HEK293 (cell line): ENCODE measurements at regions not wholly inside any gene's neighbourhood (a gene's known extent, or its start where the extent isn't known, plus 50 kb on each side); places are given as distances from the start of the nearest gene placed in this dataset.

Experiments
- CTCF ChIA-PET: fragments of 350-600 bp; formaldehyde crosslinking; extraction: SDS; loops from one replicate; lab custom pipeline; 2021; ENCODE audit warnings: antibody characterized with exemption; lab: Yijun Ruan, JAX
- POLR2A ChIA-PET: fragments of 300-600 bp; formaldehyde crosslinking; extraction: SDS; loops from one replicate; lab custom pipeline; 2020; ENCODE audit warnings: antibody characterized with exemption, inconsistent platforms; lab: Yijun Ruan, JAX
- H3K27ac ChIP-seq: fragments of 200-500 bp; sonication (Bioruptor generic); 2 replicates; pipeline ENCODE4 v1.5.1; 2014; ENCODE audit warnings: low read depth, low read length, control low read depth, inconsistent platforms; ENCODE audit errors: extremely low read depth
- H3K36me3 ChIP-seq, 2 experiments: fragments of 200-500 bp in 1 of 2; sonication (Bioruptor generic) in 1 of 2; 1 replicate in 1 of 2; 2 replicates in 1 of 2; pipeline ENCODE4 v1.5.1; 2014 to 2017; ENCODE audit warnings: inconsistent platforms in 2 of 2, low read length in 2 of 2; ENCODE audit not compliant: control insufficient read depth in 2 of 2, insufficient read depth in 1 of 2
- H3K4me1 ChIP-seq: fragments of 200-500 bp; sonication (Bioruptor generic); 2 replicates; pipeline ENCODE4 v1.5.1; 2014; ENCODE audit warnings: mild to moderate bottlenecking, low read length, inconsistent platforms; ENCODE audit not compliant: control insufficient read depth, insufficient read depth
- H3K4me3 ChIP-seq: 2 replicates; pipeline ENCODE4 v1.5.1; 2011; ENCODE audit warnings: low read depth, mild to moderate bottlenecking, control low read depth, low read length, moderate library complexity
- H3K9me3 ChIP-seq: fragments of 200-500 bp; sonication (Bioruptor generic); 2 replicates; pipeline ENCODE4 v1.5.1; 2014; ENCODE audit warnings: low read depth, low read length, inconsistent platforms; ENCODE audit not compliant: control insufficient read depth, insufficient read depth
- GLIS1 ChIP-seq: fragments of 450-650 bp; formaldehyde crosslinking; IDR thresholded peaks from 2 replicates; pipeline ENCODE4 v1.5.1; 2016; ENCODE audit warnings: missing biosample characterization, missing genetic modification characterization
- SP3 ChIP-seq: fragments of 450-650 bp; formaldehyde crosslinking; IDR thresholded peaks from 2 replicates; pipeline ENCODE4 v1.5.1; 2016; ENCODE audit warnings: missing biosample characterization, missing genetic modification characterization
- SP7 ChIP-seq: fragments of 450-650 bp; formaldehyde crosslinking; IDR thresholded peaks from 2 replicates; pipeline ENCODE4 v1.5.1; 2016; ENCODE audit warnings: missing biosample characterization, missing genetic modification characterization
- TCF7L2 ChIP-seq: IDR thresholded peaks from 2 replicates; pipeline ENCODE4 v1.6.1; 2011; ENCODE audit warnings: low read depth, mild to moderate bottlenecking, inconsistent platforms, low read length, moderate library complexity, borderline replicate concordance
- ZBTB20 ChIP-seq: fragments of 450-650 bp; formaldehyde crosslinking; IDR thresholded peaks from 2 replicates; pipeline ENCODE4 v1.5.1; 2016; ENCODE audit warnings: missing biosample characterization, missing genetic modification characterization
- ZIC2 ChIP-seq: fragments of 450-650 bp; formaldehyde crosslinking; IDR thresholded peaks from 2 replicates; pipeline ENCODE4 v1.5.1; 2016; ENCODE audit warnings: missing biosample characterization, missing genetic modification characterization
- ZNF221 ChIP-seq: fragments of 450-650 bp; formaldehyde crosslinking; IDR thresholded peaks from 2 replicates; pipeline ENCODE4 v1.5.1; 2017; ENCODE audit warnings: missing biosample characterization, missing genetic modification characterization, borderline replicate concordance
- ZNF23 ChIP-seq: fragments of 450-650 bp; formaldehyde crosslinking; IDR thresholded peaks from 2 replicates; pipeline ENCODE4 v1.5.1; 2016; ENCODE audit warnings: missing biosample characterization, missing genetic modification characterization, borderline replicate concordance
- ZNF274 ChIP-seq, 2 experiments: fragments of 200-500 bp in 1 of 2; fragments of 450-650 bp in 1 of 2; sonication (Bioruptor generic) in 1 of 2; formaldehyde crosslinking in 1 of 2; IDR thresholded peaks; 2 replicates each; pipeline versions ENCODE4 v1.5.1 to v1.6.1; 2014 to 2016; ENCODE audit warnings: borderline replicate concordance in 1 of 2, inconsistent platforms in 1 of 2, low read length in 1 of 2, missing biosample characterization in 1 of 2, missing genetic modification characterization in 1 of 2
- ZNF335 ChIP-seq: fragments of 450-650 bp; formaldehyde crosslinking; conservative IDR thresholded peaks from 2 replicates; pipeline ENCODE4 v1.5.1; 2016; ENCODE audit warnings: missing biosample characterization, missing genetic modification characterization
- ZNF416 ChIP-seq: fragments of 450-650 bp; formaldehyde crosslinking; IDR thresholded peaks from 2 replicates; pipeline ENCODE4 v1.5.1; 2016; ENCODE audit warnings: missing biosample characterization, missing genetic modification characterization
- ZNF501 ChIP-seq: fragments of 450-650 bp; formaldehyde crosslinking; IDR thresholded peaks from 2 replicates; pipeline ENCODE4 v1.5.1; 2016; ENCODE audit warnings: missing biosample characterization, missing genetic modification characterization
- ZNF529 ChIP-seq: fragments of 450-650 bp; formaldehyde crosslinking; IDR thresholded peaks from 2 replicates; pipeline ENCODE4 v1.5.1; 2017; ENCODE audit warnings: missing genetic modification characterization, missing biosample characterization; ENCODE audit not compliant: insufficient replicate concordance
- ZNF530 ChIP-seq: fragments of 450-650 bp; formaldehyde crosslinking; IDR thresholded peaks from 2 replicates; pipeline ENCODE4 v1.5.1; 2016; ENCODE audit warnings: low read depth, missing biosample characterization, missing genetic modification characterization
- ZNF544 ChIP-seq: fragments of 450-650 bp; formaldehyde crosslinking; IDR thresholded peaks from 2 replicates; pipeline ENCODE4 v1.5.0; 2017; ENCODE audit warnings: missing biosample characterization, missing genetic modification characterization
- ZNF571 ChIP-seq: fragments of 450-650 bp; formaldehyde crosslinking; IDR thresholded peaks from 2 replicates; pipeline ENCODE4 v1.5.0; 2017; ENCODE audit warnings: missing biosample characterization, missing genetic modification characterization
- ZNF664 ChIP-seq: fragments of 450-650 bp; formaldehyde crosslinking; IDR thresholded peaks from 2 replicates; pipeline ENCODE4 v1.5.1; 2016; ENCODE audit warnings: missing biosample characterization, missing genetic modification characterization
- ZNF791 ChIP-seq: fragments of 450-650 bp; formaldehyde crosslinking; IDR thresholded peaks from 2 replicates; pipeline ENCODE4 v1.5.1; 2016; ENCODE audit warnings: missing biosample characterization, missing genetic modification characterization
- ZSCAN16 ChIP-seq: fragments of 450-650 bp; formaldehyde crosslinking; IDR thresholded peaks from 2 replicates; pipeline ENCODE4 v1.5.1; 2016; ENCODE audit warnings: missing biosample characterization, missing genetic modification characterization
- TF ChIP-seq, protein P1 (sequence below): fragments of 450-650 bp; formaldehyde crosslinking; IDR thresholded peaks from 2 replicates; pipeline ENCODE4 v1.5.1; 2016; ENCODE audit warnings: missing biosample characterization, missing genetic modification characterization
- TF ChIP-seq, protein P2 (sequence below): fragments of 450-650 bp; formaldehyde crosslinking; IDR thresholded peaks from 2 replicates; pipeline ENCODE4 v1.5.1; 2016; ENCODE audit warnings: missing biosample characterization, missing genetic modification characterization
- TF ChIP-seq, protein P3 (sequence below): fragments of 450-650 bp; formaldehyde crosslinking; IDR thresholded peaks from 2 replicates; pipeline ENCODE4 v1.5.1; 2016; ENCODE audit warnings: missing biosample characterization, missing genetic modification characterization
- TF ChIP-seq, protein P4 (sequence below): fragments of 450-650 bp; formaldehyde crosslinking; IDR thresholded peaks from 2 replicates; pipeline ENCODE4 v1.5.1; 2016; ENCODE audit warnings: missing biosample characterization, missing genetic modification characterization
- TF ChIP-seq, protein P5 (sequence below): fragments of 450-650 bp; formaldehyde crosslinking; IDR thresholded peaks from 2 replicates; pipeline ENCODE4 v1.5.1; 2016; ENCODE audit warnings: missing biosample characterization, missing genetic modification characterization

DNA sequence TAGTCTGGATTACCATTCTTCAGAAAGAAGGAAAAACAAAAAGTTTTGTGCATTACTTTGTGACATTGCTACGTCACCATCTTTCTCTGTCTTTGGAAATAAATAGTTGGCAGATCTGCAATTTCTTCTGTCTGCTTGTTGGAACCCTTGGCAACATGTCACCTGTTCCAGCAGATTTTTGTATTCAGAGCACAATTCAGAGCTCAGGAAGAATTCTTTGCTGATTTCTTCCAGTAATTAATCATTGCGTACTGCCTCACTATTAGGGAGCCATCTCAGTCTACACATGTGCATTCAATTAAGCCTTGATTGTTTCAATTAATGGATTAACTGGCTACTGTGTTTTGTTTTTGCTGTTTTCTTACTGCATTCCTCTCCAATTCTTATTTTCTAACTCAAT is 467.2 kb downstream of the CDH8 start (continued):
- TF ChIP-seq, protein P1, sequence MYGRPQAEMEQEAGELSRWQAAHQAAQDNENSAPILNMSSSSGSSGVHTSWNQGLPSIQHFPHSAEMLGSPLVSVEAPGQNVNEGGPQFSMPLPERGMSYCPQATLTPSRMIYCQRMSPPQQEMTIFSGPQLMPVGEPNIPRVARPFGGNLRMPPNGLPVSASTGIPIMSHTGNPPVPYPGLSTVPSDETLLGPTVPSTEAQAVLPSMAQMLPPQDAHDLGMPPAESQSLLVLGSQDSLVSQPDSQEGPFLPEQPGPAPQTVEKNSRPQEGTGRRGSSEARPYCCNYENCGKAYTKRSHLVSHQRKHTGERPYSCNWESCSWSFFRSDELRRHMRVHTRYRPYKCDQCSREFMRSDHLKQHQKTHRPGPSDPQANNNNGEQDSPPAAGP = no peak

DNA sequence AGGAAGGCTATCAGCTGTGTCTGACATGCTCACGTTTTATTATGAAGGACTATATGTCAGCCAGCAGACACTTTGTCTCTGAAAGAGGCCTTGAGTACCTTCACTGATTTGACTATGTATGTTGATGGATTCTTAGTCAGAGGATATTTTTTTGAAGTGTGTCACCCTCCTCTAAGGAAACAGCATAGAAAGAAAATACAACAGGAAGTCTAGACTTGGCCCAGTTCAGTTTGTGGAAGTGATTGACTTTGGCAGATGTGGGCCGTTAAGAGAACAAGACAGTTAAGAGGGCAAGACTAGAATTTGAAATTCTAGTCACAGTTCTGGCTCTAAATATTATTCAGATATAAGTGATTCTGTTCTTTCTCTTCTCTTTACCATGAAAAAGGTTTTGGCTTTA is 471.5 kb downstream of the CDH8 start:
- no peaks in the 10 kb centered on the region for H3K36me3 ChIP-seq
- H3K9me3 ChIP-seq = no peaks in the 10 kb centered on the region
- no peaks in the 10 kb centered on the region for H3K4me1 ChIP-seq
- H3K4me3 ChIP-seq = no peak overlapping the region
- POLR2A ChIA-PET = no interaction called here
- TF ChIP-seq ZNF664 (tag by site-specific recombination) (no peak), ZNF791 (tag by site-specific recombination) (no peak), ZBTB20 (tag by site-specific recombination) (no peak), SP7 (tag by site-specific recombination) (no peak), ZNF416 (tag by site-specific recombination) (no peak), ZNF221 (no peak), ZIC2 (tag by site-specific recombination) (no peak), ZNF529 (tag by site-specific recombination) (no peak), ZNF530 (tag by site-specific recombination) (no peak), ZNF274 (IDR thresholded peaks at IDR 0.05; ENCODE audit: low read length) (no peak), ZNF274 (tag by site-specific recombination; IDR thresholded peaks at IDR 0.05; ENCODE audit: borderline replicate concordance) (no peak), ZNF544 (tag by site-specific recombination) (no peak), GLIS1 (no peak), ZNF571 (tag by site-specific recombination) (no peak), SP3 (no peak)
- TF ChIP-seq, protein P2, sequence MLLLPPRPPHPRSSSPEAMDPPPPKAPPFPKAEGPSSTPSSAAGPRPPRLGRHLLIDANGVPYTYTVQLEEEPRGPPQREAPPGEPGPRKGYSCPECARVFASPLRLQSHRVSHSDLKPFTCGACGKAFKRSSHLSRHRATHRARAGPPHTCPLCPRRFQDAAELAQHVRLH = no peak
- TF ChIP-seq, protein P3, sequence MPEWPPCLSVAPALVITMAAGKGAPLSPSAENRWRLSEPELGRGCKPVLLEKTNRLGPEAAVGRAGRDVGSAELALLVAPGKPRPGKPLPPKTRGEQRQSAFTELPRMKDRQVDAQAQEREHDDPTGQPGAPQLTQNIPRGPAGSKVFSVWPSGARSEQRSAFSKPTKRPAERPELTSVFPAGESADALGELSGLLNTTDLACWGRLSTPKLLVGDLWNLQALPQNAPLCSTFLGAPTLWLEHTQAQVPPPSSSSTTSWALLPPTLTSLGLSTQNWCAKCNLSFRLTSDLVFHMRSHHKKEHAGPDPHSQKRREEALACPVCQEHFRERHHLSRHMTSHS (tag by site-specific recombination) = no peak
- TF ChIP-seq, protein P4, sequence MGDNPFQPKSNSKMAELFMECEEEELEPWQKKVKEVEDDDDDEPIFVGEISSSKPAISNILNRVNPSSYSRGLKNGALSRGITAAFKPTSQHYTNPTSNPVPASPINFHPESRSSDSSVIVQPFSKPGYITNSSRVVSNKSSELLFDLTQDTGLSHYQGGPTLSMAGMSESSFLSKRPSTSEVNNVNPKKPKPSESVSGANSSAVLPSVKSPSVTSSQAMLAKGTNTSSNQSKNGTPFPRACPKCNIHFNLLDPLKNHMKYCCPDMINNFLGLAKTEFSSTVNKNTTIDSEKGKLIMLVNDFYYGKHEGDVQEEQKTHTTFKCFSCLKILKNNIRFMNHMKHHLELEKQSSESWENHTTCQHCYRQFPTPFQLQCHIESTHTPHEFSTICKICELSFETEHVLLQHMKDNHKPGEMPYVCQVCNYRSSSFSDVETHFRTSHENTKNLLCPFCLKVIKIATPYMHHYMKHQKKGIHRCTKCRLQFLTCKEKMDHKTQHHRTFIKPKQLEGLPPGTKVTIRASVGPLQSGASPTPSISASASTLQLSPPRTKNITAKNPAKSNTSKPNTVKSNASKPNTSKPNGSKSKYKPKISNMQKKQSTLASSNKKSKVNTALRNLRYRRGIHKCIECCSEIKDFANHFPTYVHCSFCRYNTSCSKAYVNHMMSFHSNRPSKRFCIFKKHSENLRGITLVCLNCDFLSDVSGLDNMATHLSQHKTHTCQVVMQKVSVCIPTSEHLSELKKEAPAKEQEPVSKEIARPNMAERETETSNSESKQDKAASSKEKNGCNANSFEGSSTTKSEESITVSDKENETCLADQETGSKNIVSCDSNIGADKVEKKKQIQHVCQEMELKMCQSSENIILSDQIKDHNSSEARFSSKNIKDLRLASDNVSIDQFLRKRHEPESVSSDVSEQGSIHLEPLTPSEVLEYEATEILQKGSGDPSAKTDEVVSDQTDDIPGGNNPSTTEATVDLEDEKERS = no peak
- TF ChIP-seq, all 188 proteins: peak for 0
- CTCF ChIA-PET = no interaction called here
- H3K27ac ChIP-seq = no peak overlapping the region

DNA sequence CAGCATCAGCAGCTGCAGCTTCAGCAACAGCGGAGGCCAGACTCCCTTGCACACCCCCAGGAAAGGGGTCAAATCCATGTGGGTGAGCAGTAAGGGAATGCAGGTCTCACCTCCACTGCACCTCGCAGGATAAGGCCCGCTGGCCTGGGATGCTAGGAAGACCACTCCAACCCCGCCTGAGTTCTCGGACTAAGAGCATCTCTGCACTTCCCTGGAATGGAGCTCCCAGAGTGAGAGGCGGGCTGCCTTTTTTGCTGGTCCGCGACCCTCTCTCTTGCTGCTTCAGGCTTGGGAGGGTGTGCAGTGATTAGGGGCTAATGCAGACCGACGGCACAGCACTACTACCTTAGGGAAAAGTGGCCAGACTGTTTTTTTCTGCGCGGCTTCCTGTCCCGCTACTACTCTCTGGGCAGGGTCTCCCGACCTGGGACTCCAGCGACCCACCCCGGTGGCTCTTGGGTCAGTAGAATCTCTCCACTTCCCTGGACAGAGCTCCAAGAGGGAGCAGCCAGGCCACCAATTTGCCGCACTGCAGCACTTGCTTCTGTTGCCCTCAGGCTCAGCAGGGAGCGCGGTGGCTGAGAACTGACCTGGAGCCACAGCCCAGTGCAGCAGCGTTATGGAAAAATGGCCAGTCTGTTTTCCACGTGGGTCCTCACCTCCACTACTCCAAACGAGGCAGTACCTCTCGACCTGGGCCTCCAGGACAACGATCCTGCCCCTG is 480.4 kb downstream of the CDH8 start:
- H3K36me3 ChIP-seq = no peaks in the 10 kb centered on the region
- ChIA-PET CTCF (no interaction called here), POLR2A (no interaction called here)
- H3K9me3 ChIP-seq = no peaks in the 10 kb centered on the region
- H3K27ac ChIP-seq = no peak overlapping the region
- no peak overlapping the region for H3K4me3 ChIP-seq
- no peaks in the 10 kb centered on the region for H3K4me1 ChIP-seq
- no peak for TF ChIP-seq ZNF23 (tag by site-specific recombination)
- no peak for TF ChIP-seq ZNF501
- TF ChIP-seq TCF7L2 = no peak
- TF ChIP-seq, protein P5, sequence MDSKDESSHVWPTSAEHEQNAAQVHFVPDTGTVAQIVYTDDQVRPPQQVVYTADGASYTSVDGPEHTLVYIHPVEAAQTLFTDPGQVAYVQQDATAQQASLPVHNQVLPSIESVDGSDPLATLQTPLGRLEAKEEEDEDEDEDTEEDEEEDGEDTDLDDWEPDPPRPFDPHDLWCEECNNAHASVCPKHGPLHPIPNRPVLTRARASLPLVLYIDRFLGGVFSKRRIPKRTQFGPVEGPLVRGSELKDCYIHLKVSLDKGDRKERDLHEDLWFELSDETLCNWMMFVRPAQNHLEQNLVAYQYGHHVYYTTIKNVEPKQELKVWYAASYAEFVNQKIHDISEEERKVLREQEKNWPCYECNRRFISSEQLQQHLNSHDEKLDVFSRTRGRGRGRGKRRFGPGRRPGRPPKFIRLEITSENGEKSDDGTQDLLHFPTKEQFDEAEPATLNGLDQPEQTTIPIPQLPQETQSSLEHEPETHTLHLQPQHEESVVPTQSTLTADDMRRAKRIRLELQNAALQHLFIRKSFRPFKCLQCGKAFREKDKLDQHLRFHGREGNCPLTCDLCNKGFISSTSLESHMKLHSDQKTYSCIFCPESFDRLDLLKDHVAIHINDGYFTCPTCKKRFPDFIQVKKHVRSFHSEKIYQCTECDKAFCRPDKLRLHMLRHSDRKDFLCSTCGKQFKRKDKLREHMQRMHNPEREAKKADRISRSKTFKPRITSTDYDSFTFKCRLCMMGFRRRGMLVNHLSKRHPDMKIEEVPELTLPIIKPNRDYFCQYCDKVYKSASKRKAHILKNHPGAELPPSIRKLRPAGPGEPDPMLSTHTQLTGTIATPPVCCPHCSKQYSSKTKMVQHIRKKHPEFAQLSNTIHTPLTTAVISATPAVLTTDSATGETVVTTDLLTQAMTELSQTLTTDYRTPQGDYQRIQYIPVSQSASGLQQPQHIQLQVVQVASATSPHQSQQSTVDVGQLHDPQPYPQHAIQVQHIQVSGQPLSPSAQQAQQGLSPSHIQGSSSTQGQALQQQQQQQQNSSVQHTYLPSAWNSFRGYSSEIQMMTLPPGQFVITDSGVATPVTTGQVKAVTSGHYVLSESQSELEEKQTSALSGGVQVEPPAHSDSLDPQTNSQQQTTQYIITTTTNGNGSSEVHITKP = no peak
- TF ChIP-seq ZNF335 (tag by site-specific recombination) = no peak
- no peak for TF ChIP-seq ZSCAN16
